ENCODE measurements at regions not wholly inside any gene's neighbourhood (a gene's known extent, or its start where the extent isn't known, plus 50 kb on each side); places are given as distances from the start of the nearest gene placed in this dataset.

- no peak for TF ChIP-seq CTCF (IDR thresholded peaks at IDR 0.05; ENCODE audit: unreplicated experiment)
- no peak for DNase-seq (ENCODE audit: low spot score, unreplicated experiment)
- Mint-ChIP-seq H3K27me3 (no peaks in the 10 kb centered on the region), H3K9me3 (ENCODE audit: low read depth) (no peaks in the 10 kb centered on the region), H3K4me1 (ENCODE audit: low read depth) (no peaks in the 10 kb centered on the region), H3K36me3 (ENCODE audit: insufficient read depth) (no peaks in the 10 kb centered on the region), H3K4me3 (ENCODE audit: low read depth) (no peak overlapping the region), H3K27ac (no peak overlapping the region)
Measured at GRCh38 chr18:60062396-60062795, 162.6 kb downstream of the PMAIP1 start.

GRCh38 chr18:60060578-60060977 lies 160.8 kb downstream of the PMAIP1 start:
- Mint-ChIP-seq H3K36me3 (ENCODE audit: insufficient read depth) (no peaks in the 10 kb centered on the region), H3K4me1 (ENCODE audit: low read depth) (no peaks in the 10 kb centered on the region), H3K27me3 (no peaks in the 10 kb centered on the region)

GRCh38 chr18:60060026-60060425 lies 160.2 kb downstream of the PMAIP1 start:
- Mint-ChIP-seq H3K36me3 (ENCODE audit: insufficient read depth) (no peaks in the 10 kb centered on the region), H3K4me1 (ENCODE audit: low read depth) (no peaks in the 10 kb centered on the region), H3K27me3 (no peaks in the 10 kb centered on the region), H3K27ac (no peak overlapping the region), H3K9me3 (ENCODE audit: low read depth) (no peaks in the 10 kb centered on the region), H3K4me3 (ENCODE audit: low read depth) (no peak overlapping the region)
- DNase-seq (ENCODE audit: low spot score, unreplicated experiment): no peak
- no peak for TF ChIP-seq CTCF (IDR thresholded peaks at IDR 0.05; ENCODE audit: unreplicated experiment)

More at GRCh38 chr18:60060578-60060977, 160.8 kb downstream of the PMAIP1 start:
- Mint-ChIP-seq H3K9me3 (ENCODE audit: low read depth) (no peaks in the 10 kb centered on the region), H3K4me3 (ENCODE audit: low read depth) (no peak overlapping the region), H3K27ac (no peak overlapping the region)
- no peak for DNase-seq (ENCODE audit: low spot score, unreplicated experiment)
- no peak for TF ChIP-seq CTCF (IDR thresholded peaks at IDR 0.05; ENCODE audit: unreplicated experiment)

GRCh38 chr18:60059216-60059615 lies 159.4 kb downstream of the PMAIP1 start:
- Mint-ChIP-seq H3K9me3 (ENCODE audit: low read depth) (no peaks in the 10 kb centered on the region), H3K27ac (no peak overlapping the region), H3K27me3 (no peaks in the 10 kb centered on the region), H3K36me3 (ENCODE audit: insufficient read depth) (no peaks in the 10 kb centered on the region), H3K4me1 (ENCODE audit: low read depth) (no peaks in the 10 kb centered on the region), H3K4me3 (ENCODE audit: low read depth) (no peak overlapping the region)
- no peak for TF ChIP-seq CTCF (IDR thresholded peaks at IDR 0.05; ENCODE audit: unreplicated experiment)
- no peak for DNase-seq (ENCODE audit: low spot score, unreplicated experiment)

GRCh38 chr18:60053747-60054304 lies 154.0 kb downstream of the PMAIP1 start:
- no peak for DNase-seq (ENCODE audit: low spot score, unreplicated experiment)
- no peaks in the 10 kb centered on the region for H3K36me3 Mint-ChIP-seq (ENCODE audit: insufficient read depth)
- no peaks in the 10 kb centered on the region for H3K27me3 Mint-ChIP-seq
- H3K4me3 Mint-ChIP-seq (ENCODE audit: low read depth): no peak overlapping the region
- H3K27ac Mint-ChIP-seq: no peak overlapping the region
- peaks cover 4% of the 10 kb centered on the region for H3K9me3 Mint-ChIP-seq (ENCODE audit: low read depth)
- no peaks in the 10 kb centered on the region for H3K4me1 Mint-ChIP-seq (ENCODE audit: low read depth)
- no peak for TF ChIP-seq CTCF (IDR thresholded peaks at IDR 0.05; ENCODE audit: unreplicated experiment)

All from progenitor cell of endocrine pancreas (in vitro differentiated cells).